Thoracic aorta (tissue), 2 donors: ENCODE measurements at regions not wholly inside any gene's neighbourhood (a gene's known extent, or its start where the extent isn't known, plus 50 kb on each side); places are given as distances from the start of the nearest gene placed in this dataset.

Source experiments
- ATAC-seq: fragments of 150-250 bp; one replicate; pipeline ENCODE4 v1.8.0; 2017; ENCODE audit warnings: low read depth; ENCODE audit not compliant: insufficient number of reproducible peaks, low FRiP score
- DNase-seq: peaks from one replicate; pipeline ENCODE4 v3.0.0-alpha.2; 2020; ENCODE audit warnings: low spot score
- H3K27ac ChIP-seq, 2 donors: fragments of 200-600 bp; sonication (generic); 1 replicate in 1 of 2; 2 replicates in 1 of 2; pipeline ENCODE4 v1.5.1; 2016; ENCODE audit warnings: mild to moderate bottlenecking in 2 of 2, moderate library complexity in 2 of 2
- H3K27me3 ChIP-seq: fragments of 200-600 bp; sonication (generic); replicated peaks from 2 replicates; pipeline ENCODE4 v1.6.0; 2016; ENCODE audit warnings: mild to moderate bottlenecking; ENCODE audit not compliant: insufficient read depth
- H3K36me3 ChIP-seq: fragments of 200-600 bp; sonication (generic); one replicate; pipeline ENCODE4 v1.5.1; 2016
- H3K4me1 ChIP-seq, 2 donors: fragments of 200-600 bp; sonication (generic); 1 replicate in 1 of 2; 2 replicates in 1 of 2; pipeline versions ENCODE4 v1.5.1 to v1.6.0; 2016; ENCODE audit warnings: low read depth in 2 of 2, mild to moderate bottlenecking in 1 of 2; ENCODE audit not compliant: control insufficient read depth in 1 of 2
- H3K4me3 ChIP-seq: fragments of 200-600 bp; sonication (generic); 2 replicates; pipeline ENCODE4 v1.5.1; 2016; ENCODE audit warnings: mild to moderate bottlenecking
- H3K9me3 ChIP-seq: fragments of 200-600 bp; sonication (generic); 2 replicates; pipeline ENCODE4 v1.5.1; 2016
- TF ChIP-seq, protein P1 (sequence below): fragments of 200-600 bp; sonication (generic); IDR thresholded peaks from one replicate; pipeline ENCODE4 v1.5.1; 2019; ENCODE audit warnings: antibody characterized with exemption

DNA sequence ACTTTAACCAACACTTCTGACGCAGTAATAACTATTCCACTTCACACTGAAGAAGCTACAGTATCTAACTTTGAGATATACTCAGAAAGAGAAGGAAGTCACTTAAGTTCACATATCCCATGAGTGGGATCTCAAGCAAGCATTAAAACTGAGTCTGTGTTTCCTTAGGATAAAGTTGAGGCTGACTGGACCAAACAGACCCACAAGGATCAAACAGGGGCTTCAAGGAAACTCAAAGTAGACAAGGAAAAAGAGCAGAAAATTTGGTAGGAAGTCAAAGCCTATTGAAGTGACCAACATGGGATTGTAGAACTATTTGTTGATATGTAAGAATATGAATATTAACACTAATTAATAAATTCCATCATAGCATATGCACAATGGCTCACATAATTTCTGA, 294.9 kb downstream of the ADGB start:
- Histone ChIP-seq H3K27ac (no peak overlapping the region), H3K4me3 (no peak overlapping the region), H3K9me3 (no peaks in the 10 kb centered on the region), H3K27me3 (no peaks in the 10 kb centered on the region), H3K4me1 (no peaks in the 10 kb centered on the region), H3K36me3 (no peaks in the 10 kb centered on the region)
- TF ChIP-seq, protein P1, sequence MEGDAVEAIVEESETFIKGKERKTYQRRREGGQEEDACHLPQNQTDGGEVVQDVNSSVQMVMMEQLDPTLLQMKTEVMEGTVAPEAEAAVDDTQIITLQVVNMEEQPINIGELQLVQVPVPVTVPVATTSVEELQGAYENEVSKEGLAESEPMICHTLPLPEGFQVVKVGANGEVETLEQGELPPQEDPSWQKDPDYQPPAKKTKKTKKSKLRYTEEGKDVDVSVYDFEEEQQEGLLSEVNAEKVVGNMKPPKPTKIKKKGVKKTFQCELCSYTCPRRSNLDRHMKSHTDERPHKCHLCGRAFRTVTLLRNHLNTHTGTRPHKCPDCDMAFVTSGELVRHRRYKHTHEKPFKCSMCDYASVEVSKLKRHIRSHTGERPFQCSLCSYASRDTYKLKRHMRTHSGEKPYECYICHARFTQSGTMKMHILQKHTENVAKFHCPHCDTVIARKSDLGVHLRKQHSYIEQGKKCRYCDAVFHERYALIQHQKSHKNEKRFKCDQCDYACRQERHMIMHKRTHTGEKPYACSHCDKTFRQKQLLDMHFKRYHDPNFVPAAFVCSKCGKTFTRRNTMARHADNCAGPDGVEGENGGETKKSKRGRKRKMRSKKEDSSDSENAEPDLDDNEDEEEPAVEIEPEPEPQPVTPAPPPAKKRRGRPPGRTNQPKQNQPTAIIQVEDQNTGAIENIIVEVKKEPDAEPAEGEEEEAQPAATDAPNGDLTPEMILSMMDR, result no peak
- ATAC-seq (no peak), DNase-seq (no peak)

DNA sequence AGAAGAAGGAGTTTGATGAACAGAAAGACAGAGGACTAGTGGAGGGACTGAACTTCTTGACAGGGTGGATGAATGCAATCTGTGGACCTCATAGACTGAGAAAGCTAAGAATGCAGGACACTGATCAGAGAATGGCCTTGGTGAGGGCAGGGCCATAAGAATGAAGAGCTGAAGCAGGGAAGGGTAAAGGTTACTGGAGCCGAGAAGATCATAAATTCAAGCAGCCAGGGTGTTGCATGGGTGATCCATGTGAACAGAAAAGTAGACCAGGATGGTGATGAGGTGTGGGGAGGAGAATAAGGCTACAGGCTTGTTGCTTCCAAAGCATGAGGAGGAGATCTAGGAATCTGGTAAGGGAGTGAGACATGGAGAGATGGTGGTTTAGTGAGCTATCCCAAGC, 295.9 kb downstream of the ADGB start:
- ATAC-seq (no peak), DNase-seq (no peak)

DNA sequence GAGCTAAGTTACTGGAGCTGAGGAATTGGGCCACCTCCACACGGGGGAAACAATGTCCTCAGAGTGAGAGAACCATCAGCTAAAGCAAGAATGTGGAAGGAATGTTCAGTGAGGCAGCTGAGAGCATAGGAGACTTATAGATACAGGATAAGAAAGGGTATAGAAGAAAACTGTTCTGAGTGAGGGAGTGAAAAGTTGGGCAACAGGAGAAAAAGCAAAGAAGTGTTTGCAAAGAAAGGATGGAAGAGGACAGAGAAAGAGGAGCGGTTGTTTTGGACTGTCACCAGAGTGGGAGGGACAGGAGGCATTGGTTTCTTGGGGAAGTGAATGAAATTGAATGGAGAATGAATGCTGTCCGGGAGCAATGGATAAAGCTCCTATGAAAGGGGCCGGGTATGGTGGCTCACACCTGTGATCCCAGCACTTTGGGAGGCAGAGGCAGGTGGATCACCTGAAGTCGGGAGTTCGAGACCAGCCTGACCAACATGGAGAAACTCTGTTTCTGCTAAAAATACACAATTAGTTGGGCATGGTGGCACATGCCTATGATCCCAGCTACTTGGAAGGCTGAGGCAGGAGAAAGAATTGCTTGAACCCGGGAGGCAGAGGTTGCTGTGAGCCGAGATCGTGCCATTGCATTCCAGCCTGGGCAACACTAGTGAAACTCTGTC, 296.5 kb downstream of the ADGB start:
- Histone ChIP-seq H3K4me1 (no peaks in the 10 kb centered on the region), H3K36me3 (no peaks in the 10 kb centered on the region), H3K4me3 (no peak overlapping the region), H3K27me3 (no peaks in the 10 kb centered on the region), H3K27ac (no peak overlapping the region), H3K9me3 (no peaks in the 10 kb centered on the region)
- no peak for DNase-seq
- no peak for ATAC-seq
- TF ChIP-seq, protein P1, result no peak

More for the DNA sequence above, 295.9 kb downstream of the ADGB start:
- Histone ChIP-seq H3K4me1 (no peaks in the 10 kb centered on the region), H3K9me3 (no peaks in the 10 kb centered on the region), H3K36me3 (no peaks in the 10 kb centered on the region), H3K4me3 (no peak overlapping the region), H3K27me3 (no peaks in the 10 kb centered on the region), H3K27ac (no peak overlapping the region)
- TF ChIP-seq, protein P1, result no peak

DNA sequence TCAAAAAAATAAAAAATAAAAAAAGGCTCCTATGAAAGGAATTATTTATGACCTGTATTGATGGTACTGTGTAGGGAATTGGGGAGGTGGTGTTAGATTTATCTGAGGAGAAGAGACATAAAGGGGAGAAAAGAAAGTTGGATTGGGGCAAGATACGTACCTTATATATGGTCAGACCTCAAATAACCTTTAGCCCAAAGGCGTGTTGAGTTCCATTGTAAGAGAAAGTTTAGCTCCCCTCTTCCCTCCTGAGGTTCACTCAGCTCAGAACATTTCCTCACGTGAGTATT, 296.9 kb downstream of the ADGB start:
- no peak for DNase-seq
- TF ChIP-seq, protein P1, result no peak
- Histone ChIP-seq H3K36me3 (no peaks in the 10 kb centered on the region), H3K27ac (no peak overlapping the region), H3K4me3 (no peak overlapping the region), H3K4me1 (no peaks in the 10 kb centered on the region), H3K27me3 (no peaks in the 10 kb centered on the region), H3K9me3 (no peaks in the 10 kb centered on the region)
- no peak for ATAC-seq

DNA sequence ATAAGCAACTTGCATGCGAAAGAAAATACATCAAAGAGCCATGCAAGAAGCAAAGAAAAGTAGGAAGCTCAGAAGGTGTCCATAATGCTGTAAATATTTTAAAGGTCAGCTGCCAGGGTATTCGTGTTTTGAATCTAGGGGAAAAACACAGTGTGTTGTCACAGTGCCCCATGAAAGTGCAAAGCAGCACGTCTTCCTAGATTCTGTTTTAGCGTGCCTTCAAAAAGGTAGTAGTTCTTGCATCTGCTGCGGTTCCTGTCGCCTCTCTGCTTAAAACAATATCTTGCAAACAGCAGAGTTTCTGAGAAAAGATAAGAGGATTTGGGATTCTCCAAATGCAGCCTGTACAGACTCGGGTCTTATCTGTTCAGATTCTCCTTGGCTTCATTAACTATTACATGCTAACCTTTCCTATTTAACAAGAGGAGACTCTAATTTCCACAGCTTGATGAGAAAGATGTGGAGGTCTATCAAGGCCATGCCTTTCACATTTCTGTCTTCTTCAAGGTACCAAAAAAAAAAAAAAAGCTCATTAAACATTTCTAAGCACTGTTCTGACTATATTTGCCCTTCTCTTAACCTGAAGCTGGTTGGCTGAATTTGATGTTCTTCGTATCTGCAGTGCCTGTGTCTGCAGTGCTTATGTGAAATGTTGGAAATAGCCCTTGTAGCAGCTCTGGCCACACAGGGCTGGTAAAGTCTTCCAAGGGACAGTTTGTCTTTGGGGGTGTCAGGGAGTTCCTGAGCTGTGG, 297.5 kb downstream of the ADGB start:
- H3K4me3 ChIP-seq, result no peak overlapping the region
- no peak for ATAC-seq
- TF ChIP-seq, protein P1, result no peak

More for the DNA sequence above, 297.5 kb downstream of the ADGB start:
- Histone ChIP-seq H3K27ac (no peak overlapping the region), H3K36me3 (no peaks in the 10 kb centered on the region), H3K27me3 (no peaks in the 10 kb centered on the region), H3K4me1 (no peaks in the 10 kb centered on the region), H3K9me3 (no peaks in the 10 kb centered on the region)
- no peak for DNase-seq
